Dermis blood vessel endothelial cell (primary cell): ENCODE measurements at regions not wholly inside any gene's neighbourhood (a gene's known extent, or its start where the extent isn't known, plus 50 kb on each side); places are given as distances from the start of the nearest gene placed in this dataset.

ENCODE experiments used
- DNase-seq: peaks from one replicate; pipeline ENCODE4 v3.0.0; 2010

- DNase-seq: no peak
Observed at GRCh38 chr5:61916621-61917620, 389.1 kb upstream of the KIF2A start.

GRCh38 chr5:61918611-61919010, 387.4 kb upstream of the KIF2A start:
- no peak for DNase-seq

GRCh38 chr5:61919920-61920319, 386.1 kb upstream of the KIF2A start:
- DNase-seq: no peak

- no peak for DNase-seq
Observed at GRCh38 chr5:61924251-61924650, 381.8 kb upstream of the KIF2A start.

GRCh38 chr5:61926911-61927310, 379.1 kb upstream of the KIF2A start:
- DNase-seq: no peak

GRCh38 chr5:61931236-61931635, 374.8 kb upstream of the KIF2A start:
- DNase-seq: no peak

- DNase-seq: peak; percentile 77
Observed at GRCh38 chr5:61933787-61934626, 372.0 kb upstream of the KIF2A start.

GRCh38 chr5:61941637-61942036, 364.4 kb upstream of the KIF2A start:
- no peak for DNase-seq

- DNase-seq: no peak
Observed at GRCh38 chr5:61942462-61943049, 363.4 kb upstream of the KIF2A start.

- no peak for DNase-seq
Observed at GRCh38 chr5:61943713-61944112, 362.3 kb upstream of the KIF2A start.

- no peak for DNase-seq
Observed at GRCh38 chr5:61948151-61948550, 357.9 kb upstream of the KIF2A start.

GRCh38 chr5:61949054-61949678, 356.8 kb upstream of the KIF2A start:
- no peak for DNase-seq

- DNase-seq: no peak
Observed at GRCh38 chr5:61949679-61950435, 356.1 kb upstream of the KIF2A start.

GRCh38 chr5:61951295-61951694, 354.7 kb upstream of the KIF2A start:
- DNase-seq: no peak

GRCh38 chr5:61953913-61954312, 352.1 kb upstream of the KIF2A start:
- DNase-seq: no peak

GRCh38 chr5:61964201-61964600, 341.8 kb upstream of the KIF2A start:
- peak; percentile 37 for DNase-seq

- DNase-seq: no peak
Observed at GRCh38 chr5:61965069-61965468, 340.9 kb upstream of the KIF2A start.

GRCh38 chr5:61965490-61965889, 340.5 kb upstream of the KIF2A start:
- DNase-seq: no peak

- no peak for DNase-seq
Observed at GRCh38 chr5:61966296-61966955, 339.6 kb upstream of the KIF2A start.

GRCh38 chr5:61966997-61967396, 339.0 kb upstream of the KIF2A start:
- DNase-seq: no peak

- DNase-seq: no peak
Observed at GRCh38 chr5:61967681-61968080, 338.3 kb upstream of the KIF2A start.
